ENCODE measurements at regions not wholly inside any gene's neighbourhood (a gene's known extent, or its start where the extent isn't known, plus 50 kb on each side); places are given as distances from the start of the nearest gene placed in this dataset.

DNA sequence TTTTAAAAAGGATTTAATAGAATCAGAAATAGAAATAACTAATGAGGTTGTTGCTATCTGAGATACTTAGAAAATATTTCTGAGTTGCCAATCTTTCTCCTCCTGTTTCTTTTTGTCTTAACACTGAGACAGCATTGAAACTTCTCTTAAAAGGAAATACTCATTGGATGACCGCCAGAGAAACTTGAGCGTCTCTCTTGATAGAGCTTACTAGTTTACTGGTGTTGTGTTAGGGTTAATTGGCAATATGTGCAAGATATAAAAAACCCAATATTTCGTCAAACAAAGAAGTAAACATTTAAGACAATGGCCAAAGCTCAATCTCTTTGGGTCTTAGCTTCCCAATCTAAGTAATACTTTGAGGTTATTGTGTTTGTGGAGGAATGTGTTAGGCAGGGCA, 176.4 kb upstream of the CHD1 start:
- TF ChIP-seq TAF1 (IDR thresholded peaks at IDR 0.05; ENCODE audit: borderline replicate concordance, low read depth, low read length) (no peak), POLR2AphosphoS5 (IDR thresholded peaks at IDR 0.05; ENCODE audit: low read depth, low read length) (no peak), POLR2A (IDR thresholded peaks at IDR 0.05; ENCODE audit: low read depth, low read length) (no peak)
